PC-3 (cell line): ENCODE measurements at regions not wholly inside any gene's neighbourhood (a gene's known extent, or its start where the extent isn't known, plus 50 kb on each side); places are given as distances from the start of the nearest gene placed in this dataset.

ENCODE experiments used
- ATAC-seq: fragments of 200-7000 bp; cut with Tn5 transposase; 2 replicates; pipeline ENCODE4 v1.9.1; 2020; ENCODE audit warnings: mild to moderate bottlenecking, moderate library complexity
- BruUV-seq: library from RNA; stranded (reverse); fragments of 400-500 nt; replicated peaks from 2 replicates; lab custom pipeline; 2021; lab: Mats Ljungman, UMichigan
- CTCF ChIA-PET: fragments of 300-600 bp; sonication (Branson Sonifier 250); formaldehyde crosslinking; loops from one replicate; lab custom pipeline; 2022; ENCODE audit warnings: antibody characterized with exemption; lab: Charles Lee
- POLR2A ChIA-PET: fragments of 300-600 bp; sonication (Branson Sonifier 250); formaldehyde crosslinking; loops from one replicate; lab custom pipeline; 2022; ENCODE audit warnings: antibody characterized with exemption; ENCODE audit not compliant: unreplicated experiment; lab: Charles Lee
- DNase-seq: peaks from one replicate; pipeline ENCODE4 v3.0.0-alpha.2; 2015
- H2AFZ ChIP-seq: fragments of 300-600 bp; sonication (generic); 2 replicates; pipeline ENCODE4 v1.6.0; 2016; ENCODE audit warnings: antibody characterized with exemption, low read length
- H3F3A ChIP-seq: fragments of 300-600 bp; sonication (generic); one replicate; pipeline ENCODE4 v1.6.0; 2017; ENCODE audit warnings: antibody characterized with exemption, low read length, control low read depth, mild to moderate bottlenecking; ENCODE audit not compliant: unreplicated experiment
- H3K27ac ChIP-seq: fragments of 300-600 bp; sonication (generic); 2 replicates; pipeline ENCODE4 v1.5.1; 2016; ENCODE audit warnings: mild to moderate bottlenecking, low read length
- H3K27me3 ChIP-seq: fragments of 300-600 bp; sonication (generic); 2 replicates; pipeline ENCODE4 v1.6.1; 2016; ENCODE audit warnings: low read length, mixed read lengths
- H3K36me3 ChIP-seq: fragments of 300-600 bp; sonication (generic); 2 replicates; pipeline ENCODE4 v1.6.1; 2016; ENCODE audit warnings: low read depth, mixed run types, low read length, mixed read lengths
- H3K4me1 ChIP-seq: fragments of 300-600 bp; sonication (generic); 2 replicates; pipeline ENCODE4 v1.5.1; 2016; ENCODE audit warnings: low read length; ENCODE audit not compliant: insufficient read depth
- H3K4me2 ChIP-seq: fragments of 300-600 bp; sonication (generic); 2 replicates; pipeline ENCODE4 v1.6.0; 2016; ENCODE audit warnings: low read length
- H3K4me3 ChIP-seq: fragments of 300-600 bp; sonication (generic); 2 replicates; pipeline ENCODE4 v1.5.1; 2016; ENCODE audit warnings: mild to moderate bottlenecking, low read length, mixed read lengths
- H3K79me2 ChIP-seq: fragments of 300-600 bp; sonication (generic); 2 replicates; pipeline ENCODE4 v1.6.1; 2017; ENCODE audit warnings: low read length, mixed read lengths
- H3K9ac ChIP-seq: fragments of 300-600 bp; sonication (generic); 2 replicates; pipeline ENCODE4 v1.6.0; 2016; ENCODE audit warnings: mild to moderate bottlenecking, low read length
- H3K9me2 ChIP-seq: fragments of 300-600 bp; sonication (generic); replicated peaks from 2 replicates; pipeline ENCODE4 v1.6.1; 2016; ENCODE audit warnings: mixed run types, low read length, mixed read lengths
- H3K9me3 ChIP-seq: fragments of 300-600 bp; sonication (generic); 2 replicates; pipeline ENCODE4 v1.6.1; 2016; ENCODE audit warnings: low read length, mixed read lengths
- H4K20me1 ChIP-seq: fragments of 300-600 bp; sonication (generic); 2 replicates; pipeline ENCODE4 v1.6.1; 2016; ENCODE audit warnings: low read length, mixed read lengths
- CTCF ChIP-seq: fragments of 300-600 bp; sonication (generic); conservative IDR thresholded peaks from 2 replicates; pipeline ENCODE4 v1.5.1; 2017; ENCODE audit warnings: antibody characterized with exemption, low read depth, mild to moderate bottlenecking, low read length
- EZH2 ChIP-seq: fragments of 300-600 bp; sonication (generic); IDR thresholded peaks from one replicate; pipeline ENCODE4 v1.6.1; 2017; ENCODE audit warnings: antibody characterized with exemption, mild to moderate bottlenecking, low read length; ENCODE audit not compliant: unreplicated experiment
- EZH2phosphoT487 ChIP-seq: fragments of 300-600 bp; sonication (generic); IDR thresholded peaks from 2 replicates; pipeline ENCODE4 v1.6.1; 2018; ENCODE audit warnings: mild to moderate bottlenecking, antibody characterized with exemption, low read length, borderline replicate concordance
- intact Hi-C: fragments of 100-400 bp; cut with micrococcal nuclease; formaldehyde crosslinking; loops from 2 replicates; pipeline ENCODE4 v1.9.0; 2023

DNA sequence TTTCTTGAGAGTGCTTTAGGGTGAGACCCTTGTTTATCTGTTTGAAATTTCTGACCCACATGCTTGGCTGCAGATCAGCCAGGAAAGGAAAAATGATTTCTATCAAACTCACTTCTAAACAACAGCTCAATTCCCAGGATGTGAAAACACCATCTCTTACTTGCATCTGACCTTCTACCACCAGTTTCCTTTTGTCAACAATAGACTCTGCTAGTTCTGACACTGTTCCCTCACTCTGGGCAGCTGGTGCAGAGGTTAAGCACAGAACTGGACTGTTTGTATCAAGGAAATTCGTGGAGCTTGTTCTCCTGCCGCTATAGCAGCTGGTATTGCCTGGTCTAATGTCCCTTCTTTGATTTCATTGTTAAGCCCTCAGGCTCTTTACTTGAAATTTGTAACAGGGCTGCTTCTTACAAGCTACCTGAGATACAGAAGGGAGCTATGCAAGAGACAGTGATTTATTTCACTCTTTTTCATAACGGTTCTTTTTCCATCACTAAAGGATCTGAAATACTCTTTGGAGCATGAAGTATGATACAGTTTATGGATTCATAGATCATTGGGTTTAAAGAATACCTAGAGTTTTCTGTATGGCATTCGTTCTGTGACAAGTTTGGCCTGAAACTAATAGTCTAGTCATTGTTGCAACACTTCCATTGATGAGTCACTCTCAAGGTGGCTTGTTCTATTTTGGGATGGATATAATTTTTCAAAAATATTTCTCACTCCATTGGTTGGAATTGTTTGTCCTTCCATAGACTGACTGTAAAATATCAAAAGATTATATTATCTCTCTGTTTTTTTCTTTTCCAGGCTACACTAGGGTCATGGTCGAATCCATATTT is 178.2 kb upstream of the ZC3H12C start:
- no peaks in the 10 kb centered on the region for H3K9me2 ChIP-seq
- H3K36me3 ChIP-seq, result no peaks in the 10 kb centered on the region
- intact Hi-C loops, result no loop called here
- no peaks in the 10 kb centered on the region for H4K20me1 ChIP-seq
- POLR2A ChIA-PET, result no interaction called here
- no peaks in the 10 kb centered on the region for H3K9me3 ChIP-seq
- CTCF ChIA-PET, result no interaction called here
- peak; percentile 75 for DNase-seq
- H3K27me3 ChIP-seq, result no peaks in the 10 kb centered on the region
- H3F3A ChIP-seq, result no peaks in the 10 kb centered on the region
- ATAC-seq, result peak; percentile 67
- TF ChIP-seq CTCF (no peak), EZH2phosphoT487 (no peak)
- H2AFZ ChIP-seq, result no peak overlapping the region
- H3K4me1 ChIP-seq, result peaks cover 24% of the 10 kb centered on the region
- H3K27ac ChIP-seq, result peak overlapping the region; percentile 25
- no peak overlapping the region for H3K9ac ChIP-seq
- no peak overlapping the region; the same call in 1 of the 2 replicates for H3K4me3 ChIP-seq
- H3K4me2 ChIP-seq, result peak overlapping the region; percentile 42
- no peaks in the 10 kb centered on the region for H3K79me2 ChIP-seq
- no TSS peak for BruUV-seq

DNA sequence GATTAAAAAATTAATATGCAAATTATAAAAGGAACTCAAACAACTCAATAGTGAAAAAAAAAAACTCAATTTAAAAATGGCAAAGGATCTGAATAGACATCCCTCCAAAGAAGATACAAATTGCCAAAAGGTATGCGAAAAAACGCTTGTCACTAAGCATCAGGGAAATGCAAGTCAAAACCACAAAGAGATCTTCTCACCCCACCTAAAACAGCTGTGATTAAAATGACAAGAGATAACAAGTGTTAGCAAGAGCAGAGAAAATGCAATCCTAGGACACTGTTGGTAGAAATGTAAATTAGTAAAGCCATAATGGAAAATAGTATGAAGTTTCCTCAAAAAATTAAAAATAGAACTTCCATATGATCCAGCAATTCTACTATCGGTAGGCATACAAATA is 166.3 kb upstream of the ZC3H12C start:
- no peak overlapping the region for H2AFZ ChIP-seq

More for the DNA sequence above, 166.3 kb upstream of the ZC3H12C start:
- H3K9me2 ChIP-seq, result no peaks in the 10 kb centered on the region
- H3K4me2 ChIP-seq, result no peak overlapping the region
- BruUV-seq, result no TSS peak
- no peak overlapping the region for H3K9ac ChIP-seq
- no peaks in the 10 kb centered on the region for H3K4me1 ChIP-seq
- H3K27ac ChIP-seq, result no peak overlapping the region
- no peak overlapping the region for H3K4me3 ChIP-seq
- no peaks in the 10 kb centered on the region for H4K20me1 ChIP-seq
- ATAC-seq (no peak), DNase-seq (no peak)
- no peaks in the 10 kb centered on the region for H3K79me2 ChIP-seq
- no peaks in the 10 kb centered on the region for H3F3A ChIP-seq
- TF ChIP-seq EZH2, result no peak
- TF ChIP-seq EZH2phosphoT487, result no peak
- no peak for TF ChIP-seq CTCF
- no peaks in the 10 kb centered on the region for H3K36me3 ChIP-seq
- intact Hi-C loops, result no loop called here
- no peaks in the 10 kb centered on the region for H3K27me3 ChIP-seq
- POLR2A ChIA-PET, result no interaction called here
- CTCF ChIA-PET, result no interaction called here
- peaks cover 6% of the 10 kb centered on the region; the same call in 1 of the 2 replicates for H3K9me3 ChIP-seq
